Testis (tissue), 2 donors: ENCODE measurements at regions not wholly inside any gene's neighbourhood (a gene's known extent, or its start where the extent isn't known, plus 50 kb on each side); places are given as distances from the start of the nearest gene placed in this dataset.

Source experiments
- POLR2A ChIP-seq: fragments of 450-650 bp; IDR thresholded peaks from one replicate; pipeline ENCODE4 v1.6.1; 2017; ENCODE audit warnings: antibody characterized with exemption, mild to moderate bottlenecking, moderate library complexity
- TF ChIP-seq, protein P1 (sequence below), 3 experiments: fragments of 450-650 bp in 2 of 3; fragments of 200-600 bp in 1 of 3; sonication (generic) in 1 of 3; IDR thresholded peaks; one replicate each; pipeline ENCODE4 v1.5.1; 2016 to 2019; ENCODE audit warnings: antibody characterized with exemption in 3 of 3, mild to moderate bottlenecking in 2 of 3, moderate library complexity in 1 of 3

DNA sequence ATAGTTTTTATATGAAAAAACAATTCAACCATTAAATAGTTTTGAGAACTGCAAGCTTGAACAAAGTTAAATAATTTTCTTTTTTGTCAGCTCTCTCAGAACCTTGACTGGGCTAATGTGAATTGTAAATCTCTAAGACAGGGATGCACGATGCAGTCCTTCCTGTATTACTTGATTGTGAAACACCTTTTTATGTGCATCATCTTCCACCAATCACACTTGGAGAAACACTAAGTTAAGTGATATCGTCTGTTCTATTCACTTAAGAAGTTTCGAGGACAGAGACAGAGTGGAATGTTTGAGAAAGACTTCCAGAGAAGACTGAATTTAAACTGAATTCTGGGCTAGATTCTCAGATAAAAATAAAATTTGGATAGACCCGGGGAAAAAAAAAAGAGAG is 238.2 kb downstream of the MREG start:
- no peak for TF ChIP-seq POLR2A
- TF ChIP-seq, protein P1, sequence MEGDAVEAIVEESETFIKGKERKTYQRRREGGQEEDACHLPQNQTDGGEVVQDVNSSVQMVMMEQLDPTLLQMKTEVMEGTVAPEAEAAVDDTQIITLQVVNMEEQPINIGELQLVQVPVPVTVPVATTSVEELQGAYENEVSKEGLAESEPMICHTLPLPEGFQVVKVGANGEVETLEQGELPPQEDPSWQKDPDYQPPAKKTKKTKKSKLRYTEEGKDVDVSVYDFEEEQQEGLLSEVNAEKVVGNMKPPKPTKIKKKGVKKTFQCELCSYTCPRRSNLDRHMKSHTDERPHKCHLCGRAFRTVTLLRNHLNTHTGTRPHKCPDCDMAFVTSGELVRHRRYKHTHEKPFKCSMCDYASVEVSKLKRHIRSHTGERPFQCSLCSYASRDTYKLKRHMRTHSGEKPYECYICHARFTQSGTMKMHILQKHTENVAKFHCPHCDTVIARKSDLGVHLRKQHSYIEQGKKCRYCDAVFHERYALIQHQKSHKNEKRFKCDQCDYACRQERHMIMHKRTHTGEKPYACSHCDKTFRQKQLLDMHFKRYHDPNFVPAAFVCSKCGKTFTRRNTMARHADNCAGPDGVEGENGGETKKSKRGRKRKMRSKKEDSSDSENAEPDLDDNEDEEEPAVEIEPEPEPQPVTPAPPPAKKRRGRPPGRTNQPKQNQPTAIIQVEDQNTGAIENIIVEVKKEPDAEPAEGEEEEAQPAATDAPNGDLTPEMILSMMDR (IDR thresholded peaks at IDR 0.05), result no peak
